ENCODE measurements at regions not wholly inside any gene's neighbourhood (a gene's known extent, or its start where the extent isn't known, plus 50 kb on each side); places are given as distances from the start of the nearest gene placed in this dataset.
"Not testable (repeated sequence)": the region's sequence is repeated elsewhere in the genome, so short reads cannot be mapped to it uniquely, and the experiment has no call there.

GRCh38 chr16:60371591-60371990 lies 1637.5 kb upstream of the GOT2 start:
- no peaks in the 10 kb centered on the region for H3K4me1 ChIP-seq (ENCODE audit: control insufficient read depth, insufficient read depth, low read length)
- no peaks in the 10 kb centered on the region for H3K9me3 ChIP-seq (ENCODE audit: control insufficient read depth in 2 of 2, low read length in 2 of 2)
- no peak overlapping the region for H3K27ac ChIP-seq (ENCODE audit: low read length)
- no peak overlapping the region for H3K4me3 ChIP-seq (ENCODE audit: low read length in 2 of 2)
- H3K9ac ChIP-seq (ENCODE audit: low read length in 2 of 2) = no peak overlapping the region
- no peaks in the 10 kb centered on the region for H3K27me3 ChIP-seq (ENCODE audit: control insufficient read depth in 1 of 2, insufficient read depth in 2 of 2, low read length in 2 of 2)
- no peaks in the 10 kb centered on the region for H3K36me3 ChIP-seq (ENCODE audit: control insufficient read depth in 2 of 2, insufficient read depth in 2 of 2, low read length in 2 of 2)

- Histone ChIP-seq H3K27me3 (ENCODE audit: control insufficient read depth in 1 of 2, insufficient read depth in 2 of 2, low read length in 2 of 2) (no peaks in the 10 kb centered on the region), H3K27ac (ENCODE audit: low read length) (no peak overlapping the region), H3K9me3 (ENCODE audit: control insufficient read depth in 2 of 2, low read length in 2 of 2) (no peaks in the 10 kb centered on the region), H3K36me3 (ENCODE audit: control insufficient read depth in 2 of 2, insufficient read depth in 2 of 2, low read length in 2 of 2) (no peaks in the 10 kb centered on the region), H3K9ac (ENCODE audit: low read length in 2 of 2) (no peak overlapping the region), H3K4me1 (ENCODE audit: control insufficient read depth, insufficient read depth, low read length) (no peaks in the 10 kb centered on the region), H3K4me3 (ENCODE audit: low read length in 2 of 2) (no peak overlapping the region)
Measured at GRCh38 chr16:60367739-60368138, 1633.6 kb upstream of the GOT2 start.

- H3K4me1 ChIP-seq (ENCODE audit: control insufficient read depth, insufficient read depth, low read length) = no peaks in the 10 kb centered on the region
- no peak overlapping the region for H3K9ac ChIP-seq (ENCODE audit: low read length in 2 of 2)
- H3K4me3 ChIP-seq (ENCODE audit: low read length in 2 of 2) = no peak overlapping the region
- H3K9me3 ChIP-seq (ENCODE audit: control insufficient read depth in 2 of 2, low read length in 2 of 2) = no peaks in the 10 kb centered on the region
- no peaks in the 10 kb centered on the region for H3K27me3 ChIP-seq (ENCODE audit: control insufficient read depth in 1 of 2, insufficient read depth in 2 of 2, low read length in 2 of 2)
- no peak overlapping the region for H3K27ac ChIP-seq (ENCODE audit: low read length)
- no peaks in the 10 kb centered on the region for H3K36me3 ChIP-seq (ENCODE audit: control insufficient read depth in 2 of 2, insufficient read depth in 2 of 2, low read length in 2 of 2)
Measured at GRCh38 chr16:60363566-60363965, 1629.5 kb upstream of the GOT2 start.

GRCh38 chr16:60359866-60360265 lies 1625.8 kb upstream of the GOT2 start:
- not testable (repeated sequence) for H3K9me3 ChIP-seq (ENCODE audit: control insufficient read depth in 2 of 2, low read length in 2 of 2); H3K9ac ChIP-seq (ENCODE audit: low read length in 2 of 2); H3K27me3 ChIP-seq (ENCODE audit: control insufficient read depth in 1 of 2, insufficient read depth in 2 of 2, low read length in 2 of 2); H3K36me3 ChIP-seq (ENCODE audit: control insufficient read depth in 2 of 2, insufficient read depth in 2 of 2, low read length in 2 of 2); H3K4me3 ChIP-seq (ENCODE audit: low read length in 2 of 2); H3K27ac ChIP-seq (ENCODE audit: low read length); H3K4me1 ChIP-seq (ENCODE audit: control insufficient read depth, insufficient read depth, low read length)

- H3K27me3 ChIP-seq (ENCODE audit: control insufficient read depth in 1 of 2, insufficient read depth in 2 of 2, low read length in 2 of 2); H3K9ac ChIP-seq (ENCODE audit: low read length in 2 of 2); H3K9me3 ChIP-seq (ENCODE audit: control insufficient read depth in 2 of 2, low read length in 2 of 2); H3K36me3 ChIP-seq (ENCODE audit: control insufficient read depth in 2 of 2, insufficient read depth in 2 of 2, low read length in 2 of 2); H3K27ac ChIP-seq (ENCODE audit: low read length); H3K4me3 ChIP-seq (ENCODE audit: low read length in 2 of 2); H3K4me1 ChIP-seq (ENCODE audit: control insufficient read depth, insufficient read depth, low read length): not testable (repeated sequence)
Measured at GRCh38 chr16:60359412-60359811, 1625.3 kb upstream of the GOT2 start.

- H3K36me3 ChIP-seq (ENCODE audit: control insufficient read depth in 2 of 2, insufficient read depth in 2 of 2, low read length in 2 of 2); H3K27me3 ChIP-seq (ENCODE audit: control insufficient read depth in 1 of 2, insufficient read depth in 2 of 2, low read length in 2 of 2); H3K9me3 ChIP-seq (ENCODE audit: control insufficient read depth in 2 of 2, low read length in 2 of 2); H3K9ac ChIP-seq (ENCODE audit: low read length in 2 of 2); H3K4me3 ChIP-seq (ENCODE audit: low read length in 2 of 2); H3K27ac ChIP-seq (ENCODE audit: low read length); H3K4me1 ChIP-seq (ENCODE audit: control insufficient read depth, insufficient read depth, low read length): not testable (repeated sequence)
Measured at GRCh38 chr16:60357876-60358522, 1623.9 kb upstream of the GOT2 start.

GRCh38 chr16:60346256-60346655 lies 1612.1 kb upstream of the GOT2 start:
- Histone ChIP-seq H3K4me3 (ENCODE audit: low read length in 2 of 2) (no peak overlapping the region), H3K27me3 (ENCODE audit: control insufficient read depth in 1 of 2, insufficient read depth in 2 of 2, low read length in 2 of 2) (no peaks in the 10 kb centered on the region), H3K9me3 (ENCODE audit: control insufficient read depth in 2 of 2, low read length in 2 of 2) (no peaks in the 10 kb centered on the region), H3K36me3 (ENCODE audit: control insufficient read depth in 2 of 2, insufficient read depth in 2 of 2, low read length in 2 of 2) (no peaks in the 10 kb centered on the region), H3K9ac (ENCODE audit: low read length in 2 of 2) (no peak overlapping the region), H3K4me1 (ENCODE audit: control insufficient read depth, insufficient read depth, low read length) (no peaks in the 10 kb centered on the region), H3K27ac (ENCODE audit: low read length) (no peak overlapping the region)

GRCh38 chr16:60337671-60338070 lies 1603.6 kb upstream of the GOT2 start:
- Histone ChIP-seq H3K27ac (ENCODE audit: low read length) (no peak overlapping the region), H3K9ac (ENCODE audit: low read length in 2 of 2) (no peak overlapping the region), H3K4me3 (ENCODE audit: low read length in 2 of 2) (no peak overlapping the region), H3K27me3 (ENCODE audit: control insufficient read depth in 1 of 2, insufficient read depth in 2 of 2, low read length in 2 of 2) (no peaks in the 10 kb centered on the region), H3K9me3 (ENCODE audit: control insufficient read depth in 2 of 2, low read length in 2 of 2) (no peaks in the 10 kb centered on the region), H3K36me3 (ENCODE audit: control insufficient read depth in 2 of 2, insufficient read depth in 2 of 2, low read length in 2 of 2) (no peaks in the 10 kb centered on the region), H3K4me1 (ENCODE audit: control insufficient read depth, insufficient read depth, low read length) (no peaks in the 10 kb centered on the region)

- Histone ChIP-seq H3K9ac (ENCODE audit: low read length in 2 of 2) (no peak overlapping the region), H3K9me3 (ENCODE audit: control insufficient read depth in 2 of 2, low read length in 2 of 2) (no peaks in the 10 kb centered on the region), H3K27me3 (ENCODE audit: control insufficient read depth in 1 of 2, insufficient read depth in 2 of 2, low read length in 2 of 2) (no peaks in the 10 kb centered on the region), H3K4me1 (ENCODE audit: control insufficient read depth, insufficient read depth, low read length) (no peaks in the 10 kb centered on the region), H3K27ac (ENCODE audit: low read length) (no peak overlapping the region), H3K4me3 (ENCODE audit: low read length in 2 of 2) (no peak overlapping the region), H3K36me3 (ENCODE audit: control insufficient read depth in 2 of 2, insufficient read depth in 2 of 2, low read length in 2 of 2) (no peaks in the 10 kb centered on the region)
Measured at GRCh38 chr16:60331168-60331567, 1597.1 kb upstream of the GOT2 start.

- H3K36me3 ChIP-seq (ENCODE audit: control insufficient read depth in 2 of 2, insufficient read depth in 2 of 2, low read length in 2 of 2) = no peaks in the 10 kb centered on the region
- H3K4me3 ChIP-seq (ENCODE audit: low read length in 2 of 2) = no peak overlapping the region
- H3K27ac ChIP-seq (ENCODE audit: low read length) = no peak overlapping the region
- no peaks in the 10 kb centered on the region for H3K9me3 ChIP-seq (ENCODE audit: control insufficient read depth in 2 of 2, low read length in 2 of 2)
- no peaks in the 10 kb centered on the region for H3K4me1 ChIP-seq (ENCODE audit: control insufficient read depth, insufficient read depth, low read length)
- no peaks in the 10 kb centered on the region for H3K27me3 ChIP-seq (ENCODE audit: control insufficient read depth in 1 of 2, insufficient read depth in 2 of 2, low read length in 2 of 2)
- H3K9ac ChIP-seq (ENCODE audit: low read length in 2 of 2) = no peak overlapping the region
Measured at GRCh38 chr16:60329108-60329507, 1595.0 kb upstream of the GOT2 start.

- H3K27ac ChIP-seq (ENCODE audit: low read length) = no peak overlapping the region
- no peaks in the 10 kb centered on the region for H3K9me3 ChIP-seq (ENCODE audit: control insufficient read depth in 2 of 2, low read length in 2 of 2)
- no peak overlapping the region for H3K4me3 ChIP-seq (ENCODE audit: low read length in 2 of 2)
- H3K36me3 ChIP-seq (ENCODE audit: control insufficient read depth in 2 of 2, insufficient read depth in 2 of 2, low read length in 2 of 2) = no peaks in the 10 kb centered on the region
- H3K9ac ChIP-seq (ENCODE audit: low read length in 2 of 2) = no peak overlapping the region
- H3K27me3 ChIP-seq (ENCODE audit: control insufficient read depth in 1 of 2, insufficient read depth in 2 of 2, low read length in 2 of 2) = no peaks in the 10 kb centered on the region
- H3K4me1 ChIP-seq (ENCODE audit: control insufficient read depth, insufficient read depth, low read length) = no peaks in the 10 kb centered on the region
Measured at GRCh38 chr16:60328152-60328551, 1594.0 kb upstream of the GOT2 start.
